ENCODE measurements at regions not wholly inside any gene's neighbourhood (a gene's known extent, or its start where the extent isn't known, plus 50 kb on each side); places are given as distances from the start of the nearest gene placed in this dataset.

DNA sequence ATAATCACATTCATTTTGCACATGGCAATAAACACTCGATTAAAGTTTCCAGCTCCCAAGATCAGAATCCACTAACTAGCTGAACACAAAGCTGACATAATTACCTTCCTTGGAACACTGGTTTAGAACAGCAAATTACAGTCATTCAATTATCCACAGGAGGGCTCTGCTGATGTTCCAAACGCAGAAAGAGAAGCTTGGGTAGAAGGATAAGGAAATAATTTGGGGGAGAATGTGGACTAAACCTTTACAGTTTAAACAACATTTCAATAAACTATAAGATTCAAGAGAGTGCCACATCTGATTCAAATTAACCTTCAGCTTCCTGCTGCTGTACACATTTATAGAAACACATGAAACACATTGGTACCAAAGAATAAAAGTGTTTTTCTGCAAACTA, 67.8 kb upstream of the ARL4C start:
- TF ChIP-seq TEAD4 (CRISPR knock-in tag; IDR thresholded peaks at IDR 0.05): no peak
- TF ChIP-seq ZBTB21 (CRISPR knock-in tag; IDR thresholded peaks at IDR 0.05; ENCODE audit: borderline replicate concordance): no peak
- TF ChIP-seq, protein P1, sequence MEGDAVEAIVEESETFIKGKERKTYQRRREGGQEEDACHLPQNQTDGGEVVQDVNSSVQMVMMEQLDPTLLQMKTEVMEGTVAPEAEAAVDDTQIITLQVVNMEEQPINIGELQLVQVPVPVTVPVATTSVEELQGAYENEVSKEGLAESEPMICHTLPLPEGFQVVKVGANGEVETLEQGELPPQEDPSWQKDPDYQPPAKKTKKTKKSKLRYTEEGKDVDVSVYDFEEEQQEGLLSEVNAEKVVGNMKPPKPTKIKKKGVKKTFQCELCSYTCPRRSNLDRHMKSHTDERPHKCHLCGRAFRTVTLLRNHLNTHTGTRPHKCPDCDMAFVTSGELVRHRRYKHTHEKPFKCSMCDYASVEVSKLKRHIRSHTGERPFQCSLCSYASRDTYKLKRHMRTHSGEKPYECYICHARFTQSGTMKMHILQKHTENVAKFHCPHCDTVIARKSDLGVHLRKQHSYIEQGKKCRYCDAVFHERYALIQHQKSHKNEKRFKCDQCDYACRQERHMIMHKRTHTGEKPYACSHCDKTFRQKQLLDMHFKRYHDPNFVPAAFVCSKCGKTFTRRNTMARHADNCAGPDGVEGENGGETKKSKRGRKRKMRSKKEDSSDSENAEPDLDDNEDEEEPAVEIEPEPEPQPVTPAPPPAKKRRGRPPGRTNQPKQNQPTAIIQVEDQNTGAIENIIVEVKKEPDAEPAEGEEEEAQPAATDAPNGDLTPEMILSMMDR (IDR thresholded peaks at IDR 0.05): no peak
- TF ChIP-seq FOXJ3 (CRISPR knock-in tag; IDR thresholded peaks at IDR 0.05; ENCODE audit: borderline replicate concordance): no peak
- TF ChIP-seq NR2C2 (CRISPR knock-in tag; IDR thresholded peaks at IDR 0.05): no peak
- TF ChIP-seq ZNF232 (CRISPR knock-in tag; IDR thresholded peaks at IDR 0.05): no peak
- TF ChIP-seq, protein P2, sequence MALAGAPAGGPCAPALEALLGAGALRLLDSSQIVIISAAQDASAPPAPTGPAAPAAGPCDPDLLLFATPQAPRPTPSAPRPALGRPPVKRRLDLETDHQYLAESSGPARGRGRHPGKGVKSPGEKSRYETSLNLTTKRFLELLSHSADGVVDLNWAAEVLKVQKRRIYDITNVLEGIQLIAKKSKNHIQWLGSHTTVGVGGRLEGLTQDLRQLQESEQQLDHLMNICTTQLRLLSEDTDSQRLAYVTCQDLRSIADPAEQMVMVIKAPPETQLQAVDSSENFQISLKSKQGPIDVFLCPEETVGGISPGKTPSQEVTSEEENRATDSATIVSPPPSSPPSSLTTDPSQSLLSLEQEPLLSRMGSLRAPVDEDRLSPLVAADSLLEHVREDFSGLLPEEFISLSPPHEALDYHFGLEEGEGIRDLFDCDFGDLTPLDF (CRISPR knock-in tag; IDR thresholded peaks at IDR 0.05): no peak
- TF ChIP-seq CREB1 (CRISPR knock-in tag; IDR thresholded peaks at IDR 0.05): no peak
- TF ChIP-seq, protein P3, sequence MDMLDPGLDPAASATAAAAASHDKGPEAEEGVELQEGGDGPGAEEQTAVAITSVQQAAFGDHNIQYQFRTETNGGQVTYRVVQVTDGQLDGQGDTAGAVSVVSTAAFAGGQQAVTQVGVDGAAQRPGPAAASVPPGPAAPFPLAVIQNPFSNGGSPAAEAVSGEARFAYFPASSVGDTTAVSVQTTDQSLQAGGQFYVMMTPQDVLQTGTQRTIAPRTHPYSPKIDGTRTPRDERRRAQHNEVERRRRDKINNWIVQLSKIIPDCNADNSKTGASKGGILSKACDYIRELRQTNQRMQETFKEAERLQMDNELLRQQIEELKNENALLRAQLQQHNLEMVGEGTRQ (CRISPR knock-in tag; IDR thresholded peaks at IDR 0.05): no peak
- TF ChIP-seq ZNF219 (CRISPR knock-in tag; IDR thresholded peaks at IDR 0.05; ENCODE audit: borderline replicate concordance): no peak
- no peak for TF ChIP-seq OVOL2 (CRISPR knock-in tag; IDR thresholded peaks at IDR 0.05; ENCODE audit: borderline replicate concordance)
- no peak for TF ChIP-seq ESRRA (CRISPR knock-in tag; IDR thresholded peaks at IDR 0.05; ENCODE audit: borderline replicate concordance)
- TF ChIP-seq RORB (CRISPR knock-in tag; IDR thresholded peaks at IDR 0.05): no peak

Data from WTC11 (cell line).